AG04449 (cell line): ENCODE measurements at regions not wholly inside any gene's neighbourhood (a gene's known extent, or its start where the extent isn't known, plus 50 kb on each side); places are given as distances from the start of the nearest gene placed in this dataset.

Experiments
- CTCF ChIA-PET: fragments of 350-600 bp; formaldehyde crosslinking; extraction: SDS; loops from one replicate; lab custom pipeline; 2021; ENCODE audit warnings: antibody characterized with exemption; lab: Yijun Ruan, JAX
- POLR2A ChIA-PET: fragments of 400-600, 350-600 bp; formaldehyde crosslinking; extraction: SDS; loops from one replicate; lab custom pipeline; 2020; ENCODE audit warnings: antibody characterized with exemption, inconsistent platforms; lab: Yijun Ruan, JAX
- DNase-seq: peaks from one replicate; pipeline ENCODE4 v3.0.0-alpha.2; 2010; ENCODE audit warnings: low read depth, low spot score
- H3K4me3 ChIP-seq: 2 replicates; pipeline ENCODE4 v1.5.1; 2011; ENCODE audit warnings: low read depth, mild to moderate bottlenecking, control low read depth, low read length
- CTCF ChIP-seq: IDR thresholded peaks from one replicate; pipeline ENCODE4 v1.5.1; 2011; ENCODE audit warnings: mild to moderate bottlenecking, moderate library complexity, low read length, control low read depth, inconsistent platforms; ENCODE audit not compliant: insufficient read depth; ENCODE audit errors: missing control alignments

GRCh38 chr5:123671711-123672456 is 159.9 kb downstream of the CSNK1G3 start:
- POLR2A ChIA-PET, result no interaction called here
- no peak for DNase-seq
- CTCF ChIA-PET, result interaction anchor here (0.6 to 2.1 kb wide), 10 partner anchors 13 to 1708 kb away, joined by 3 to 6 read pairs (median 3); no protein-coding TSS in a partner anchor
- TF ChIP-seq CTCF, result no peak
- no peak overlapping the region for H3K4me3 ChIP-seq

DNA sequence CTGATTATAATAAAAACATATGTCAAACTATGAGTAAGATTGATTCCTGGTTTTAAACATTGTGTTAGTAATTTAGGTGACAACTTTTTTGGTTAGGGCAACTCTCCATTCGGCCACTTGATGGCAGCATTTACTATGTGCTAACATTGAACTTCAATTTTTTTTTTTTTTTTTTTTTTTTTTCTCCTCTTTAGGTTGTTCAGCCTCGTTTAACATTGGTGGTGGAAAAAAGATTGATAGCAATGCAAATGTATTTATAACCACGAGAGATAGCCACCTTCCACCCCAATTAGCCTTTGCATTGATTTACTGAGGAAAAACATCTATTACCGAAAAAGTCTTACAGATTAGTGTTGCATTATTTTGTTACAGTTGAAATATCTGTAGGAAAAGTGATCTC is 159.1 kb downstream of the CSNK1G3 start:
- POLR2A ChIA-PET, result no interaction called here
- no peak for DNase-seq
- H3K4me3 ChIP-seq, result no peak overlapping the region
- CTCF ChIA-PET, result interaction anchor here (0.6 to 2.1 kb wide), 23 partner anchors 10 to 1708 kb away, joined by 3 to 6 read pairs (median 3); no protein-coding TSS in a partner anchor
- peak; percentile 39 for TF ChIP-seq CTCF
